SU-DHL-6 (cell line): ENCODE measurements at regions not wholly inside any gene's neighbourhood (a gene's known extent, or its start where the extent isn't known, plus 50 kb on each side); places are given as distances from the start of the nearest gene placed in this dataset.

ENCODE experiments used
- H2AFZ ChIP-seq: fragments of 200-600 bp; sonication (generic); 2 replicates; pipeline ENCODE4 v1.6.1; 2014; ENCODE audit warnings: low read depth, mild to moderate bottlenecking, moderate library complexity, mixed read lengths, antibody characterized with exemption, low read length; ENCODE audit not compliant: severe bottlenecking
- H3F3A ChIP-seq: fragments of 200-600 bp; shearing (Covaris generic); 2 replicates; pipeline ENCODE4 v1.6.0; 2016; ENCODE audit warnings: antibody characterized with exemption, mild to moderate bottlenecking; ENCODE audit not compliant: insufficient read depth
- H3K27ac ChIP-seq: fragments of 200-600 bp; sonication (generic); 2 replicates; pipeline ENCODE4 v1.5.1; 2016; ENCODE audit warnings: low read depth, mild to moderate bottlenecking, low read length, moderate library complexity, mixed read lengths
- H3K27me3 ChIP-seq: fragments of 200-600 bp; sonication (generic), shearing (Covaris generic); 2 replicates; pipeline ENCODE4 v1.6.0; 2014; ENCODE audit warnings: mild to moderate bottlenecking, low read length
- H3K36me3 ChIP-seq: fragments of 200-600 bp; sonication (generic); 2 replicates; pipeline ENCODE4 v1.6.1; 2014; ENCODE audit warnings: mild to moderate bottlenecking, low read length, mixed read lengths
- H3K4me2 ChIP-seq: fragments of 300-600, 200-600 bp; shearing (Covaris generic), sonication (generic); 2 replicates; pipeline ENCODE4 v1.6.0; 2014; ENCODE audit warnings: low read length, low read depth, mild to moderate bottlenecking; ENCODE audit not compliant: poor library complexity, severe bottlenecking
- H3K4me3 ChIP-seq: fragments of 200-600 bp; sonication (generic); 2 replicates; pipeline ENCODE4 v1.5.1; 2014; ENCODE audit warnings: antibody characterized with exemption, low read length, mild to moderate bottlenecking, mixed read lengths; ENCODE audit not compliant: insufficient read depth, poor library complexity, severe bottlenecking
- H3K79me2 ChIP-seq: fragments of 200-600 bp; sonication (generic); 2 replicates; pipeline ENCODE4 v1.6.1; 2014; ENCODE audit warnings: mild to moderate bottlenecking, low read length, moderate library complexity; ENCODE audit not compliant: insufficient read depth
- H3K9ac ChIP-seq: fragments of 200-600 bp; sonication (generic); 2 replicates; pipeline ENCODE4 v1.7.0; 2014; ENCODE audit warnings: mild to moderate bottlenecking, low read length
- H3K9me2 ChIP-seq: fragments of 200-600 bp; sonication (generic); replicated peaks from 2 replicates; pipeline ENCODE4 v1.6.1; 2014; ENCODE audit warnings: low read length; ENCODE audit not compliant: insufficient read depth
- H3K9me3 ChIP-seq: fragments of 200-600 bp; sonication (generic); 2 replicates; pipeline ENCODE4 v1.6.1; 2014; ENCODE audit warnings: low read length, mixed read lengths; ENCODE audit not compliant: insufficient read depth
- H4K20me1 ChIP-seq: fragments of 200-600 bp; sonication (generic); 2 replicates; pipeline ENCODE4 v1.6.1; 2014; ENCODE audit warnings: low read depth, mild to moderate bottlenecking, antibody characterized with exemption, low read length, moderate library complexity, mixed read lengths
- CTCF ChIP-seq: fragments of 200-600 bp; sonication (generic); IDR thresholded peaks from one replicate; pipeline ENCODE4 v1.5.1; 2017; ENCODE audit warnings: antibody characterized with exemption, mild to moderate bottlenecking, low read length, moderate library complexity; ENCODE audit not compliant: insufficient read depth, poor library complexity, severe bottlenecking
- EZH2phosphoT487 ChIP-seq: fragments of 200-600 bp; sonication (generic), shearing (Covaris generic); conservative IDR thresholded peaks from 2 replicates; pipeline ENCODE4 v1.6.1; 2018; ENCODE audit warnings: mild to moderate bottlenecking, antibody characterized with exemption, low read length, moderate library complexity, mixed read lengths

- H4K20me1 ChIP-seq = no peaks in the 10 kb centered on the region
- H3K9ac ChIP-seq = no peak overlapping the region
- 0 out of 2 replicates have a peak, but pooled peaks cover 3% of the 10 kb centered on the region for H3K9me2 ChIP-seq
- no peaks in the 10 kb centered on the region for H3F3A ChIP-seq
- H3K27ac ChIP-seq = no peak overlapping the region
- no peaks in the 10 kb centered on the region for H3K36me3 ChIP-seq
- H2AFZ ChIP-seq = no peak overlapping the region
- no peaks in the 10 kb centered on the region for H3K79me2 ChIP-seq
- no peak overlapping the region for H3K4me2 ChIP-seq
- TF ChIP-seq EZH2phosphoT487 (no peak), CTCF (no peak)
- no peaks in the 10 kb centered on the region for H3K27me3 ChIP-seq
- H3K9me3 ChIP-seq = no peaks in the 10 kb centered on the region; the same call in 1 of the 2 replicates
- no peak overlapping the region for H3K4me3 ChIP-seq
Observed at GRCh38 chr9:24625097-24625496, 79.4 kb upstream of the IZUMO3 start.

DNA sequence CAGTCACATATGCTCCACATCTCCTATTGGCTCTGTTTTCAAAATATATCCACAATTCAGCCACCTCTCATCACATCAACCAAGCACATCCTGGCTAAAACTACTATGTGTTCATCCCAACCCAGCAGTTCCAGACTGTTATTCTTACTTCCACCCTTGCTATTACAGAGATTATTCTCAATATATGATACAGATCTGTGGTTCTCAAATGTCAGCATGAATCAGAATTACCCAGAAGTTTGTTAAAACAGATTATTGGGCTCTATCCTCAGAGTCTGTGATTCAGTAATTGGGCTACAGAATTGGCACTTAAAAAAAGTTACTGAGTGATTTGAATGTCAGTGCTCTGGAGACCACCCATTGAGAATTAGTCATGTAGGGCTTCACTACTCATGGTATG is 78.8 kb upstream of the IZUMO3 start:
- Histone ChIP-seq H3K9me3 (no peaks in the 10 kb centered on the region; the same call in 1 of the 2 replicates), H3F3A (no peaks in the 10 kb centered on the region), H3K4me2 (no peak overlapping the region), H3K36me3 (no peaks in the 10 kb centered on the region), H3K4me3 (no peak overlapping the region), H3K9me2 (0 out of 2 replicates have a peak, but pooled peaks cover 3% of the 10 kb centered on the region), H3K9ac (no peak overlapping the region), H3K27me3 (no peaks in the 10 kb centered on the region), H3K27ac (no peak overlapping the region), H2AFZ (no peak overlapping the region), H4K20me1 (no peaks in the 10 kb centered on the region), H3K79me2 (no peaks in the 10 kb centered on the region)
- TF ChIP-seq EZH2phosphoT487 = no peak
- no peak for TF ChIP-seq CTCF

GRCh38 chr9:24620741-24621140 is 75.0 kb upstream of the IZUMO3 start:
- Histone ChIP-seq H3F3A (no peaks in the 10 kb centered on the region), H3K4me3 (no peak overlapping the region), H4K20me1 (no peaks in the 10 kb centered on the region), H3K4me2 (no peak overlapping the region), H3K27me3 (no peaks in the 10 kb centered on the region), H3K9ac (no peak overlapping the region), H3K36me3 (no peaks in the 10 kb centered on the region), H3K79me2 (no peaks in the 10 kb centered on the region), H3K27ac (no peak overlapping the region), H3K9me2 (0 out of 2 replicates have a peak, but pooled peaks cover 3% of the 10 kb centered on the region), H2AFZ (no peak overlapping the region), H3K9me3 (no peaks in the 10 kb centered on the region; the same call in 1 of the 2 replicates)
- no peak for TF ChIP-seq CTCF
- TF ChIP-seq EZH2phosphoT487 = no peak
